GM21723 (cell line): ENCODE measurements at regions not wholly inside any gene's neighbourhood (a gene's known extent, or its start where the extent isn't known, plus 50 kb on each side); places are given as distances from the start of the nearest gene placed in this dataset.

Experiments used
- ATAC-seq: cut with Tn5 transposase; IDR thresholded peaks from one replicate; pipeline ENCODE4 v1.9.1; 2021; ENCODE audit warnings: mild to moderate bottlenecking, moderate library complexity; ENCODE audit not compliant: unreplicated experiment

- no peak for ATAC-seq
Measured at GRCh38 chr6:169165561-169166300, 87.9 kb downstream of the THBS2 start.

- ATAC-seq = no peak
Measured at GRCh38 chr6:169164986-169165385, 88.7 kb downstream of the THBS2 start.

- ATAC-seq = no peak
Measured at GRCh38 chr6:169164451-169164850, 89.2 kb downstream of the THBS2 start.

GRCh38 chr6:169163411-169163901 lies 90.2 kb downstream of the THBS2 start:
- ATAC-seq = no peak

- ATAC-seq = no peak
Measured at GRCh38 chr6:169162752-169163407, 90.8 kb downstream of the THBS2 start.

- ATAC-seq = no peak
Measured at GRCh38 chr6:169162249-169162648, 91.4 kb downstream of the THBS2 start.

GRCh38 chr6:169161572-169162167 lies 92.0 kb downstream of the THBS2 start:
- no peak for ATAC-seq

GRCh38 chr6:169160855-169161560 lies 92.6 kb downstream of the THBS2 start:
- no peak for ATAC-seq

GRCh38 chr6:169160091-169160854 lies 93.4 kb downstream of the THBS2 start:
- ATAC-seq = no peak

GRCh38 chr6:169159331-169159730 lies 94.3 kb downstream of the THBS2 start:
- ATAC-seq = no peak

GRCh38 chr6:169158691-169159090 lies 95.0 kb downstream of the THBS2 start:
- no peak for ATAC-seq

GRCh38 chr6:169158174-169158573 lies 95.5 kb downstream of the THBS2 start:
- ATAC-seq = no peak

- ATAC-seq = no peak
Measured at GRCh38 chr6:169157197-169158148, 96.2 kb downstream of the THBS2 start.

- ATAC-seq = no peak
Measured at GRCh38 chr6:169156793-169157147, 96.9 kb downstream of the THBS2 start.

- no peak for ATAC-seq
Measured at GRCh38 chr6:169156108-169156792, 97.4 kb downstream of the THBS2 start.

- ATAC-seq = no peak
Measured at GRCh38 chr6:169155481-169155880, 98.2 kb downstream of the THBS2 start.

- ATAC-seq = no peak
Measured at GRCh38 chr6:169153401-169153800, 100.2 kb downstream of the THBS2 start.

GRCh38 chr6:169146521-169146920 lies 107.1 kb downstream of the THBS2 start:
- no peak for ATAC-seq

- ATAC-seq = no peak
Measured at GRCh38 chr6:169145991-169146501, 107.6 kb downstream of the THBS2 start.
